ENCODE measurements at regions not wholly inside any gene's neighbourhood (a gene's known extent, or its start where the extent isn't known, plus 50 kb on each side); places are given as distances from the start of the nearest gene placed in this dataset.

DNA sequence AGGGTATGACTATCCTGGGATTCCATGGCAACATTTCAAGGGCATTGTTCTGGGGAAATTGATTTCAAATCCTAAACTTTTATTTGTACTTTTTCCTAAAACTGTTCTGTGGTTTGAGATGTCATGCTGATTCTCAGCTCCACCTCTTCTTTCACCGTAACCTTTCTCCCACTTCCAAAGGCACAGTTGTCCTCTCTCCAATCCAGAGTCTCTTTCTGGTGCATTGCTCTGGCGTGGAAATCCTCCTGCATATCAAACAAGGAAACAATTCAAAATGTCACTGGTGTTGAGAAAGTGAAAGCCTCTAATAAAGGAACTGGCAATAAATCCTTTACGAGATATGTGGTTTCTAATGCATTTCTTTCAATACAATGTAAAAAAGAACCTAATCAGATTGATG lies 155.1 kb upstream of the CDH2 start:
- Histone ChIP-seq H3K4me2 (no peak overlapping the region), H3K9me3 (replicated peaks in 1 of 11) (no peaks in the 10 kb centered on the region), H3K4me3 (no peak overlapping the region), H4K20me1 (no peaks in the 10 kb centered on the region), H3K36me3 (no peaks in the 10 kb centered on the region), H3K9ac (no peak overlapping the region), H3K4me1 (no peaks in the 10 kb centered on the region), H3K27me3 (no peaks in the 10 kb centered on the region), H3K27ac (no peak overlapping the region)
- no peak for TF ChIP-seq Cebpa-rat (IDR thresholded peaks at IDR 0.05)

DNA sequence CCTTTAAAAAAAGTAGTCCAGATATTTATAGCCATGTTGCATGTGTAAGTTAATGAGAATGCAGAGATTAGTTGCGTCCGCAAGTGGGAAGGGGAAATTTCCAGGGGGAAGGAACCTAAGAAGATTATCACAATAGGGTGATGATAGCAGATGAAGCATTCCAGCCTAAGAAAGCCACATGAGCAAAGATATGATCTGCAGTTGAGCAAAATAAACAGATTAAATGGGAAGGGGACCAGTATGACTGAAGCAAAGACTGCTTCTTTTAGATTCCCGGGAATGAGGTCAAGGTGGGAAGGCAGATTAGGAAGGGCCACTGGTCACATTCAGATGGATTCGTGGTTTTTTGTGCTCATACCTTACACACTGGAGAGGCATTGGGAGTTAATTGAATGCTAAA lies 154.6 kb upstream of the CDH2 start:
- H3K9me3 ChIP-seq (replicated peaks in 1 of 11) = no peaks in the 10 kb centered on the region
- no peaks in the 10 kb centered on the region for H4K20me1 ChIP-seq
- no peaks in the 10 kb centered on the region for H3K36me3 ChIP-seq
- H3K27ac ChIP-seq = no peak overlapping the region
- H3K27me3 ChIP-seq = no peaks in the 10 kb centered on the region
- H3K9ac ChIP-seq = no peak overlapping the region
- H3K4me3 ChIP-seq = no peak overlapping the region
- no peaks in the 10 kb centered on the region for H3K4me1 ChIP-seq
- TF ChIP-seq Cebpa-rat (IDR thresholded peaks at IDR 0.05) = no peak
- H3K4me2 ChIP-seq = no peak overlapping the region

- no peaks in the 10 kb centered on the region for H3K4me1 ChIP-seq
- no peak overlapping the region for H3K4me3 ChIP-seq
- no peaks in the 10 kb centered on the region for H4K20me1 ChIP-seq
- no peaks in the 10 kb centered on the region for H3K36me3 ChIP-seq
- H3K27ac ChIP-seq = no peak overlapping the region
- H3K9me3 ChIP-seq (replicated peaks in 1 of 11) = no peaks in the 10 kb centered on the region
- H3K4me2 ChIP-seq = no peak overlapping the region
- no peak for TF ChIP-seq Cebpa-rat (IDR thresholded peaks at IDR 0.05)
- H3K9ac ChIP-seq = no peak overlapping the region
- no peaks in the 10 kb centered on the region for H3K27me3 ChIP-seq
These were observed 136.7 kb upstream of the CDH2 start for GRCh38 chr18:28313602-28314001.

- Histone ChIP-seq H4K20me1 (no peaks in the 10 kb centered on the region), H3K4me1 (no peaks in the 10 kb centered on the region), H3K9me3 (replicated peaks in 1 of 11) (no peaks in the 10 kb centered on the region), H3K27me3 (no peaks in the 10 kb centered on the region), H3K36me3 (no peaks in the 10 kb centered on the region), H3K4me3 (no peak overlapping the region), H3K9ac (no peak overlapping the region), H3K4me2 (no peak overlapping the region), H3K27ac (no peak overlapping the region)
- no peak for TF ChIP-seq Cebpa-rat (IDR thresholded peaks at IDR 0.05)
These were observed 111.9 kb upstream of the CDH2 start for GRCh38 chr18:28288784-28289183.

DNA sequence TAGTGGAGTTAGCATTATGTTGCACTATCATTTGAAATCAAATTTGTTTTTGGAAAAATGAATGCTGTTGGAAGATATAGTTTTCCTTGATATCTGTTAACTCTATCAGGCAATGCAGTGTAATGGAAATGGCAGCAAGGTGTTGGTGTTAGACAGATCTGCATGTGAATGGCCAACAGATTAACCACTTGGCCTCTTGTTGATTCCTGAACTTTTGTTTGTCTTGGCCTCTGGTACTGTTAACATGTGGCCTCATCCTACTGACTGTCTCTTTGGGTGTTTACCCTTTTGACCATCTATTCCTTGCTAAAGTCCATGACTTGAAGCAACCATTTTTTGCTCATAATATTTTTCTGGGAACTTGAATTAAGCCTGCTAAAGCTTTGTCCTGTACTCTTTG lies 110.2 kb upstream of the CDH2 start:
- no peaks in the 10 kb centered on the region for H3K4me1 ChIP-seq
- H3K4me2 ChIP-seq = no peak overlapping the region
- no peaks in the 10 kb centered on the region for H4K20me1 ChIP-seq
- H3K27ac ChIP-seq = no peak overlapping the region
- H3K36me3 ChIP-seq = no peaks in the 10 kb centered on the region
- no peaks in the 10 kb centered on the region for H3K9me3 ChIP-seq (replicated peaks in 1 of 11)
- H3K9ac ChIP-seq = no peak overlapping the region
- H3K4me3 ChIP-seq = no peak overlapping the region
- H3K27me3 ChIP-seq = no peaks in the 10 kb centered on the region
- TF ChIP-seq Cebpa-rat (IDR thresholded peaks at IDR 0.05) = no peak

- Histone ChIP-seq H3K27me3 (no peaks in the 10 kb centered on the region), H3K4me3 (no peak overlapping the region), H3K27ac (no peak overlapping the region), H3K9ac (no peak overlapping the region), H3K4me1 (no peaks in the 10 kb centered on the region), H4K20me1 (no peaks in the 10 kb centered on the region), H3K4me2 (no peak overlapping the region), H3K9me3 (replicated peaks in 1 of 11) (no peaks in the 10 kb centered on the region), H3K36me3 (no peaks in the 10 kb centered on the region)
- no peak for TF ChIP-seq Cebpa-rat (IDR thresholded peaks at IDR 0.05)
These were observed 107.2 kb upstream of the CDH2 start for GRCh38 chr18:28284132-28284531.

GRCh38 chr18:28281400-28281799 lies 104.5 kb upstream of the CDH2 start:
- Histone ChIP-seq H3K36me3 (no peaks in the 10 kb centered on the region), H3K4me1 (no peaks in the 10 kb centered on the region), H3K4me2 (no peak overlapping the region), H3K27ac (no peak overlapping the region), H3K9ac (no peak overlapping the region), H3K27me3 (no peaks in the 10 kb centered on the region), H4K20me1 (no peaks in the 10 kb centered on the region), H3K4me3 (no peak overlapping the region), H3K9me3 (replicated peaks in 1 of 11) (no peaks in the 10 kb centered on the region)
- TF ChIP-seq Cebpa-rat (IDR thresholded peaks at IDR 0.05) = no peak

- Histone ChIP-seq H3K4me2 (no peak overlapping the region), H4K20me1 (no peaks in the 10 kb centered on the region), H3K36me3 (no peaks in the 10 kb centered on the region), H3K27me3 (no peaks in the 10 kb centered on the region), H3K4me3 (no peak overlapping the region), H3K9ac (no peak overlapping the region), H3K27ac (no peak overlapping the region), H3K4me1 (no peaks in the 10 kb centered on the region), H3K9me3 (replicated peaks in 1 of 11) (no peaks in the 10 kb centered on the region)
- TF ChIP-seq Cebpa-rat (IDR thresholded peaks at IDR 0.05) = no peak
These were observed 92.8 kb upstream of the CDH2 start for GRCh38 chr18:28269750-28270149.

DNA sequence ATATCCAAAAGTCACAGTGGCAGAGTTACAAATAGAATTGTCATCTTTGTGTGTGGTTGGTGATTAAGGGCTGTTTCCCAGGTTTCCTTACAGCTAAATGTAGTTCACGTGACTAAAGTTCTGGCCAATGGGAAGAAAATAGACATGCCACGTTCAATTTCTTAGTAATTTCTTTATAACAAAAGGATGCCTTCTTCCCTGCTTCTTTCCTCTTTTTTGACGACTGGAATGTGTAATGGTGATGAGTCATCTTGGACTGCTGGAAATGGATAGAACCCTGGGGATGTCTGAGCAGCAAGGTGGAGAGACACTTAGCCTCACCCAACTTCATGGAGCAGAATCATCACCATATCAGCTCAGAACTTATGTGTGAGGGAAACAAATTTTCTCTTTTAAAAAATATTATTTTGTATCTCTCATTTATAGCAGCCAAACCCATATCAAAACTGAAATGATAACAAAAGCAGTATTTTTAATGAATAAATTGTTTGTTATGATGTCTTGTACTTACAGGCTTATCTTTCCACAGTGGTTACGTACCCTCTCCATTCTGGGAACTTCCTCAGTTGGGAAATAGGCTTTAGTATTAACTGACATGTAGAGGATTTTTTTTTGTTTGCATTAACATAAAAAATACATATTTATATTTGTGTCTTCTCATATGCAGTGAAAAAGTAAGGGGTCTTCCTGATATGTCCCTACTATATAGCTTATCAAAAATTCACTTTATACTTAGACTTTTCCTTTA lies 91.1 kb upstream of the CDH2 start:
- Histone ChIP-seq H3K27me3 (no peaks in the 10 kb centered on the region), H3K36me3 (no peaks in the 10 kb centered on the region), H3K4me3 (no peak overlapping the region), H4K20me1 (no peaks in the 10 kb centered on the region), H3K9ac (no peak overlapping the region), H3K4me1 (no peaks in the 10 kb centered on the region), H3K9me3 (replicated peaks in 1 of 11) (no peaks in the 10 kb centered on the region), H3K27ac (no peak overlapping the region), H3K4me2 (no peak overlapping the region)
- TF ChIP-seq Cebpa-rat (IDR thresholded peaks at IDR 0.05) = no peak

GRCh38 chr18:28267276-28267675 lies 90.3 kb upstream of the CDH2 start:
- H3K27ac ChIP-seq = no peak overlapping the region
- H3K4me1 ChIP-seq = no peaks in the 10 kb centered on the region
- H3K27me3 ChIP-seq = no peaks in the 10 kb centered on the region
- no peak overlapping the region for H3K9ac ChIP-seq
- no peak overlapping the region for H3K4me3 ChIP-seq
- TF ChIP-seq Cebpa-rat (IDR thresholded peaks at IDR 0.05) = no peak
- no peaks in the 10 kb centered on the region for H4K20me1 ChIP-seq
- H3K4me2 ChIP-seq = no peak overlapping the region
- no peaks in the 10 kb centered on the region for H3K36me3 ChIP-seq
- H3K9me3 ChIP-seq (replicated peaks in 1 of 11) = no peaks in the 10 kb centered on the region

All from BLaER1 treated with 17β-estradiol and CSF1 and Interleukin-3, amounts not matched to agents 10 nM and 100 nM (cell line).